Mesodermal cell (in vitro differentiated cells): ENCODE measurements at regions not wholly inside any gene's neighbourhood (a gene's known extent, or its start where the extent isn't known, plus 50 kb on each side); places are given as distances from the start of the nearest gene placed in this dataset.
"Not testable (repeated sequence)": the region's sequence is repeated elsewhere in the genome, so short reads cannot be mapped to it uniquely, and the experiment has no call there.

Experiments
- H3K27ac ChIP-seq: 2 replicates; pipeline ENCODE4 v1.7.0; 2013; ENCODE audit warnings: mild to moderate bottlenecking, low read depth, low read length, moderate library complexity; ENCODE audit not compliant: severe bottlenecking
- H3K36me3 ChIP-seq: 2 replicates; pipeline ENCODE4 v1.7.1; 2013; ENCODE audit warnings: mild to moderate bottlenecking, low read length, moderate library complexity; ENCODE audit not compliant: control insufficient read depth, insufficient read depth
- H3K4me1 ChIP-seq: one replicate; pipeline ENCODE4 v1.7.1; 2013; ENCODE audit warnings: mild to moderate bottlenecking, low read length; ENCODE audit not compliant: insufficient read depth, control insufficient read depth, poor library complexity, severe bottlenecking
- H3K4me3 ChIP-seq: 2 replicates; pipeline ENCODE4 v1.7.0; 2013; ENCODE audit warnings: low read length, control low read depth, mild to moderate bottlenecking; ENCODE audit not compliant: insufficient read depth, poor library complexity, severe bottlenecking; ENCODE audit errors: extremely low read depth
- H3K9me3 ChIP-seq: 2 replicates; pipeline ENCODE4 v1.7.1; 2013; ENCODE audit warnings: mild to moderate bottlenecking, low read length, moderate library complexity; ENCODE audit not compliant: control insufficient read depth
- WGBS, 2 experiments: methylation state at CpG; one replicate each; pipeline ENCODE4 v1.1.5; 2013; ENCODE audit warnings: missing lambda C conversion rate in 2 of 2; ENCODE audit not compliant: insufficient coverage in 2 of 2; 5-methylcytosine and 5-hydroxymethylcytosine counted together

GRCh38 chrY:7516268-7516667 lies 604.7 kb upstream of the AMELY start:
- Histone ChIP-seq H3K4me1 (no peaks in the 10 kb centered on the region), H3K4me3 (no peak overlapping the region), H3K27ac (no peak overlapping the region), H3K9me3 (no peaks in the 10 kb centered on the region), H3K36me3 (no peaks in the 10 kb centered on the region)
- no CpG with 5 or more reads among the region's 3 CpGs for WGBS, 2 experiments

GRCh38 chrY:7515812-7516211 lies 604.3 kb upstream of the AMELY start:
- no peak overlapping the region for H3K27ac ChIP-seq
- no CpG with 5 or more reads among the region's 2 CpGs for WGBS, 2 experiments
- H3K9me3 ChIP-seq: no peaks in the 10 kb centered on the region
- no peaks in the 10 kb centered on the region for H3K4me1 ChIP-seq
- H3K4me3 ChIP-seq: no peak overlapping the region
- H3K36me3 ChIP-seq: no peaks in the 10 kb centered on the region

DNA sequence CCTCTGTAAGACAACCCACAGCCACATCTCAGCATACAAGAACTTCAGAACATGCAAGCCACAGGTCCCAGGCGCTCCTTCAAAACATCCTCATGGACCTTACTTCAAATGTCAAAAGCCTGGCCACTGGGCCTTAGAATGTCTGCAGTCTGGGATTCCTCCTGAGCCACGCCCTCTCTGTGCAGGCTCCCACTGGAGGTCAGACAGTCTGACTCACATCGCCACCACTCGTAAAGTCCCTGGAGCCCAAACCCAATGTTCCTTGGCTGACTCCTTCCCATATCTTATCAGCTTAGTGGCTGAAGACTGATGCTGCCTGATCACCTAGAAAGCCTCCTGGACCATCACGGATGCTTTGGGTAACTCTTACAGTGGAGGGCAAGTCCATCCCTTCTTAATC lies 591.3 kb upstream of the AMELY start:
- Histone ChIP-seq H3K4me3 (no peak overlapping the region), H3K9me3 (no peaks in the 10 kb centered on the region), H3K27ac (no peak overlapping the region), H3K36me3 (no peaks in the 10 kb centered on the region), H3K4me1 (no peaks in the 10 kb centered on the region)
- WGBS, 2 experiments: 80 to 92% methylated on average over 1 to 2 of the region's 5 CpGs

- no peak overlapping the region for H3K27ac ChIP-seq
- no peak overlapping the region for H3K4me3 ChIP-seq
- no CpG with 5 or more reads among the region's 2 CpGs for WGBS, 2 experiments
- H3K9me3 ChIP-seq: no peaks in the 10 kb centered on the region
- no peaks in the 10 kb centered on the region for H3K4me1 ChIP-seq
- no peaks in the 10 kb centered on the region for H3K36me3 ChIP-seq
Measured at GRCh38 chrY:7501236-7501635, 589.7 kb upstream of the AMELY start.

GRCh38 chrY:7496001-7496400 lies 584.4 kb upstream of the AMELY start:
- Histone ChIP-seq H3K27ac (no peak overlapping the region), H3K4me1 (no peaks in the 10 kb centered on the region), H3K36me3 (no peaks in the 10 kb centered on the region), H3K4me3 (no peak overlapping the region), H3K9me3 (no peaks in the 10 kb centered on the region)
- WGBS, 2 experiments: no CpG with 5 or more reads among the region's 1 CpG

GRCh38 chrY:7484455-7485285 lies 573.1 kb upstream of the AMELY start:
- H3K4me1 ChIP-seq, H3K36me3 ChIP-seq, H3K4me3 ChIP-seq, H3K27ac ChIP-seq, H3K9me3 ChIP-seq: not testable (repeated sequence)
- 83% methylated on average over 1 of the region's 8 CpGs; no CpG with 5 or more reads in 1 of the 2 experiments for WGBS, 2 experiments

DNA sequence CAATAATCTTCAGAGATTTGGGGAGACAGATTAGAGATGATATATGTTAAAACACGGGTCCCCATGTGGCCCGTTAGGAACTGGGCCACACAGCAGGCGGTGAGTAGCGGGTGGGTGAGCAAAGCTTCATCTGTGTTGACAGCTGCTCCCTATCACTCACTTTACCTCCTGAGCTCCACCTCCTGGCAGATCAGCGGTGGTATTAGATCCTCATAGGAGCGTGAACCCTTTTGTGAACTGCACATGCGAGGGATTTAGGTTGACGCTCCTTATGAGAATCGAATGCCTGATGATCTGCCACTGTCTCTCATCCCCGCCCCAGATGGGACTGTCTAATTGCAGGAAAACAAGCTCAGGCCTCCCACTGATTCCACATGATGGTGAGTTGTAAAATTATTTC lies 560.4 kb upstream of the AMELY start:
- H3K4me1 ChIP-seq: no peaks in the 10 kb centered on the region
- no peaks in the 10 kb centered on the region for H3K36me3 ChIP-seq
- H3K9me3 ChIP-seq: no peaks in the 10 kb centered on the region
- 17 to 55% methylated on average over 1 to 4 of the region's 10 CpGs for WGBS, 2 experiments
- H3K4me3 ChIP-seq: no peak overlapping the region
- H3K27ac ChIP-seq: no peak overlapping the region

- H3K4me1 ChIP-seq: no peaks in the 10 kb centered on the region
- H3K9me3 ChIP-seq: no peaks in the 10 kb centered on the region
- no peak overlapping the region for H3K27ac ChIP-seq
- H3K4me3 ChIP-seq: no peak overlapping the region
- no peaks in the 10 kb centered on the region for H3K36me3 ChIP-seq
Measured at GRCh38 chrY:7470037-7470436, 558.5 kb upstream of the AMELY start.

DNA sequence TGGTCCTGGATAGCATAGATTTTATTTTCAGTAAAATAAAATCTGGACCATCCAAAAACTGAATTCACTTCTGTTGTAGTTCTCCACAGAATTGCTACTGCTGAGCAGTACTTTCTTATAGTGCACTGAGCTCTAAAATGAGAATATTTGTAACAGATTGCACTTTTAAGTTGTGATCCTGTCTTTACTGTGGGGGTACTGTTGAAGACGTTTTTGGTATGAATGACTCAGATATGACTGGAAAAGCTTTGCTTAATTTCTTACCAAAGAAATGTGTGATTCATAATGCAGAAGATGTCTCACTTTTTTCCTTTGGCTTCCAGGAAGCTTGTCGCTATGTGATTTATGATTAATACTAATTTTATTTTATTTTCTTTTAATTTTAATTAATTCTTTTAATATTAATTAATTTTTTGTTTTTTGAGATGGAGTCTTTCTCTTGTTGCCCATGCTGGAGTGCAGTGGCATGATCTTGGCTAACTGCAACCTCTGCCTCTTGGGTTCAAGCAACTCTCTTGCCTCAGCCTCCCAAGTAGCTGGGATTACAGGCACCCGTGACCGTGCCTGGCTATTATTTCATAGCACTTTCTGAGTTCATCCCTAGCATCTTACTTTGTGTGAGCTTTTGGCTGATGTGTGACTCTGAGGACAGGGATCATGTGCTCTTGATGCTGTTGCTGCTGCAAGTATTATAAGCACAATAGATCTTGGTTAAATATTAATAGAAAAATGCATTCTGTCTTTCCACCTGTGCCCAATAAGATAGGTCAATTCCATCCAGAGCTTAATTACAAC lies 557.6 kb upstream of the AMELY start:
- Histone ChIP-seq H3K36me3 (no peaks in the 10 kb centered on the region), H3K4me1 (no peaks in the 10 kb centered on the region), H3K27ac (no peak overlapping the region), H3K4me3 (no peak overlapping the region), H3K9me3 (no peaks in the 10 kb centered on the region)
- WGBS, 2 experiments: no CpG with 5 or more reads among the region's 4 CpGs

DNA sequence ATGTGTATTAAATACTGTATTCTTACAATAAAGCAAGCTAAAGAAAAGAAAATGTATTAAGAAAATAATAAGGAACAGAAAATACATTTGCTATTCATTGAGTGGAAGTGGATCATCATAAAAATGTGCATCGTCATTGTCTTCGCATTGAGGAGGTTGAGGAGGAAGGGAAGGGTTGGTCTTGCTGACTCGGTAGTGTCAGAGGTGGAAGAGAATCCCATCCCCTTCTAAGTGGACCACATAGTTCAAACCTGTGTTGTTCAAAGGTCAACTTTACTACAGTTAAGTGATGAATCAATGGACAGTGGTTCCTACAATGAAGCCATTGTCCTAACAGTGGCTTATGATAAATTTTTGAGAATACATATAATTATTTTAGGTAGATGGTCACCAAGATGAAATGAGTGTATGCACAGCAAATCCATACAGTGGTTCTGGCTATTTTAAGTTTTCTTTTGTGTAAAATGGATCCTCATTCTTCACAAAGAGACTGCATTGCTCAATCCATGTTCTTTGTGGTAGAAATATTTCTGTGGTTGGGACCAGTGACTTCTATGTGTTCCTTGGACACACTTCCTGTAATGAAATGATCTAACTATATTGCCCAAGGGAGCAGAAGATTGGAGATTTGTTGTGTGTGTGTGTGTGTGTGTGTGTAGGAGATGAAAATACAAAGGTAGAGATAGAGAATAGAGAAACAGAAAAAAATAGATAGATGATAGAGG lies 556.4 kb upstream of the AMELY start:
- Histone ChIP-seq H3K4me3 (no peak overlapping the region), H3K27ac (no peak overlapping the region), H3K4me1 (no peaks in the 10 kb centered on the region), H3K36me3 (no peaks in the 10 kb centered on the region), H3K9me3 (no peaks in the 10 kb centered on the region)
- WGBS, 2 experiments: no CpG with 5 or more reads among the region's 3 CpGs
